Endothelial cell of umbilical vein (primary cell): ENCODE measurements at regions not wholly inside any gene's neighbourhood (a gene's known extent, or its start where the extent isn't known, plus 50 kb on each side); places are given as distances from the start of the nearest gene placed in this dataset.

ENCODE experiments used
- BruUV-seq: library from RNA; stranded (reverse); fragments of 400-500 nt; replicated peaks from 2 replicates; lab custom pipeline; 2021; lab: Mats Ljungman, UMichigan
- CTCF ChIA-PET: fragments of 300-600, 350-600 bp; sonication (Branson Sonifier 250); formaldehyde crosslinking; loops from one replicate; lab custom pipeline; 2021; ENCODE audit warnings: antibody characterized with exemption, inconsistent platforms; lab: Charles Lee
- POLR2A ChIA-PET: fragments of 300-600, 350-600 bp; sonication (Branson Sonifier 250); formaldehyde crosslinking; loops from one replicate; lab custom pipeline; 2021; ENCODE audit warnings: antibody characterized with exemption, inconsistent platforms; lab: Charles Lee
- DNase-seq: peaks from one replicate; pipeline ENCODE4 v3.0.0-alpha.2; 2011; ENCODE audit warnings: low read depth, low spot score
- FAIRE-seq: peaks from 2 replicates; lab custom pipeline; 2011; peaks lifted over from hg19 to GRCh38; lab: Jason Lieb, UNC
- H2AFZ ChIP-seq: 2 replicates; pipeline ENCODE4 v1.6.0; 2012; ENCODE audit warnings: low read depth, low read length, control low read depth, inconsistent platforms
- H3K27ac ChIP-seq: 2 replicates; pipeline ENCODE4 v1.5.1; 2011; ENCODE audit warnings: low read depth, mild to moderate bottlenecking, control low read depth, low read length, moderate library complexity; ENCODE audit not compliant: insufficient read depth
- H3K27me3 ChIP-seq, 2 experiments: 2 replicates each; pipeline versions ENCODE4 v1.6.0 to v1.6.1; 2011; ENCODE audit warnings: low read length in 2 of 2, mixed read lengths in 1 of 2; ENCODE audit not compliant: control insufficient read depth in 2 of 2, insufficient read depth in 2 of 2
- H3K36me3 ChIP-seq, 2 experiments: 2 replicates in 1 of 2; 3 replicates in 1 of 2; pipeline ENCODE4 v1.5.1; 2011; ENCODE audit warnings: low read length in 2 of 2, mild to moderate bottlenecking in 1 of 2, moderate library complexity in 1 of 2; ENCODE audit not compliant: control insufficient read depth in 2 of 2, insufficient read depth in 2 of 2; ENCODE audit errors: extremely low read depth in 1 of 2
- H3K4me1 ChIP-seq: 3 replicates; pipeline ENCODE4 v1.5.1; 2011; ENCODE audit warnings: mild to moderate bottlenecking, low read length; ENCODE audit not compliant: control insufficient read depth, insufficient read depth; ENCODE audit errors: extremely low read depth
- H3K4me2 ChIP-seq: 2 replicates; pipeline ENCODE4 v1.6.1; 2011; ENCODE audit warnings: low read length, control low read depth, mixed read lengths; ENCODE audit not compliant: insufficient read depth
- H3K4me3 ChIP-seq, 3 experiments: fragments of 200-600 bp in 1 of 3; sonication (generic), shearing (Covaris generic) in 1 of 3; replicated peaks in 1 of 3; 2 replicates each; pipeline ENCODE4 v1.5.1; 2011 to 2016; ENCODE audit warnings: control low read depth in 3 of 3, low read length in 3 of 3, mild to moderate bottlenecking in 2 of 3, inconsistent platforms in 1 of 3, low read depth in 1 of 3, moderate library complexity in 1 of 3; ENCODE audit not compliant: insufficient read depth in 1 of 3
- H3K79me2 ChIP-seq: 2 replicates; pipeline ENCODE4 v1.6.0; 2012; ENCODE audit warnings: low read length, inconsistent platforms; ENCODE audit not compliant: control insufficient read depth, insufficient read depth
- H3K9ac ChIP-seq: replicated peaks from 2 replicates; pipeline ENCODE3; 2011; ENCODE audit warnings: low read length, control low read depth; ENCODE audit not compliant: insufficient read depth; ENCODE audit errors: extremely low read depth
- H3K9me1 ChIP-seq: replicated peaks from 3 replicates; pipeline ENCODE4 v1.6.0; 2011; ENCODE audit warnings: mild to moderate bottlenecking, low read length; ENCODE audit not compliant: control insufficient read depth, insufficient read depth; ENCODE audit errors: extremely low read depth
- H3K9me3 ChIP-seq: replicated peaks from 2 replicates; pipeline ENCODE4 v1.5.1; 2012; ENCODE audit warnings: low read length, inconsistent platforms; ENCODE audit not compliant: control insufficient read depth, insufficient read depth
- H4K20me1 ChIP-seq: replicated peaks from 2 replicates; pipeline ENCODE3; 2011; ENCODE audit warnings: mild to moderate bottlenecking, low read length; ENCODE audit not compliant: control insufficient read depth, insufficient read depth; ENCODE audit errors: extremely low read depth
- CTCF ChIP-seq, 2 donors: IDR thresholded peaks; 1 replicate in 1 of 2; 2 replicates in 1 of 2; pipeline ENCODE4 v1.5.1; 2011; ENCODE audit warnings: low read length in 2 of 2, mild to moderate bottlenecking in 2 of 2, moderate library complexity in 2 of 2, control low read depth in 1 of 2, inconsistent platforms in 1 of 2, low read depth in 1 of 2; ENCODE audit not compliant: insufficient read depth in 1 of 2; ENCODE audit errors: extremely low read depth in 1 of 2
- EZH2 ChIP-seq: IDR thresholded peaks from 2 replicates; pipeline ENCODE4 v1.6.1; 2012; ENCODE audit warnings: borderline replicate concordance, low read depth, mild to moderate bottlenecking, moderate library complexity, low read length, inconsistent platforms; ENCODE audit not compliant: severe bottlenecking
- FOS ChIP-seq: IDR thresholded peaks from 2 replicates; pipeline ENCODE4 v1.6.1; 2011; ENCODE audit warnings: mild to moderate bottlenecking, low read length, moderate library complexity, borderline replicate concordance; ENCODE audit not compliant: insufficient read depth
- JUN ChIP-seq: IDR thresholded peaks from 2 replicates; pipeline ENCODE4 v1.6.1; 2011; ENCODE audit warnings: borderline replicate concordance, low read depth; ENCODE audit not compliant: insufficient read length, insufficient read depth
- POLR2AphosphoS5 ChIP-seq: IDR thresholded peaks from 2 replicates; pipeline ENCODE4 v1.6.1; 2012; ENCODE audit warnings: low read depth, mild to moderate bottlenecking, control low read depth, low read length, moderate library complexity; ENCODE audit not compliant: insufficient read depth
- dilution Hi-C: fragments of 300-500 bp; cut with MboI; formaldehyde crosslinking; loops from one replicate; pipeline ENCODE4 v1.15.0; 2019; ENCODE audit warnings: low sequenced_read_pairs; ENCODE audit not compliant: extremely low pct_ligation_motif_present
- intact Hi-C: fragments of 100-400 bp; cut with micrococcal nuclease; formaldehyde crosslinking; loops from one replicate; pipeline ENCODE4 v1.10.0; 2022
- TF ChIP-seq, protein P1 (sequence below): IDR thresholded peaks from 2 replicates; pipeline ENCODE4 v1.6.1; 2011; ENCODE audit not compliant: insufficient read depth, insufficient read length

GRCh38 chr2:39568561-39569006 is 97.1 kb upstream of the TMEM178A start:
- FAIRE-seq = peak; percentile 94
- Histone ChIP-seq H3K36me3 (no peaks in the 10 kb centered on the region), H3K9ac (peak overlapping the region; percentile 65), H2AFZ (peak overlapping the region; percentile 59), H3K9me1 (no peaks in the 10 kb centered on the region), H3K4me2 (peak overlapping the region; percentile 76), H4K20me1 (no peaks in the 10 kb centered on the region), H3K79me2 (no peaks in the 10 kb centered on the region), H3K4me3 (peak overlapping the region in 1 of 3 experiments; percentile 11), H3K27ac (peak overlapping the region; percentile 83), H3K9me3 (peaks cover 2% of the 10 kb centered on the region), H3K27me3 (no peaks in the 10 kb centered on the region), H3K4me1 (peaks cover 20% of the 10 kb centered on the region)
- TF ChIP-seq, protein P1, sequence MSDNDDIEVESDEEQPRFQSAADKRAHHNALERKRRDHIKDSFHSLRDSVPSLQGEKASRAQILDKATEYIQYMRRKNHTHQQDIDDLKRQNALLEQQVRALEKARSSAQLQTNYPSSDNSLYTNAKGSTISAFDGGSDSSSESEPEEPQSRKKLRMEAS = no peak
- TF ChIP-seq FOS (peak; percentile 82), POLR2AphosphoS5 (peak; percentile 47), CTCF (IDR thresholded peaks at IDR 0.05; ENCODE audit: extremely low read depth in 1 of 2, insufficient read depth in 1 of 2, low read depth in 1 of 2, low read length in 2 of 2) (no peak), JUN (peak; percentile 95), EZH2 (no peak)
- dilution Hi-C loops = no loop called here
- peak; percentile 89 for DNase-seq
- no TSS peak for BruUV-seq
- ChIA-PET POLR2A (interaction anchor here (0.7 kb wide), 1 partner anchor 35 kb away, joined by 3 read pairs; no protein-coding TSS in a partner anchor), CTCF (interaction anchor here (1.0 to 2.4 kb wide), 8 partner anchors 14 to 188 kb away, joined by 3 to 11 read pairs (median 6); no protein-coding TSS in a partner anchor)
- intact Hi-C loops = loop anchor here (1.0 kb wide), 3 partner anchors 17 to 131 kb away; partner anchors contain the start of gene MAP4K3
